SK-N-SH (cell line): ENCODE measurements at regions not wholly inside any gene's neighbourhood (a gene's known extent, or its start where the extent isn't known, plus 50 kb on each side); places are given as distances from the start of the nearest gene placed in this dataset.

Experiments used
- CTCF ChIA-PET: fragments of 300-600, 350-600 bp; formaldehyde crosslinking; extraction: SDS; loops from one replicate; lab custom pipeline; 2021; lab: Yijun Ruan, JAX
- POLR2A ChIA-PET: fragments of 350-600 bp; sonication (Branson Sonifier 250); formaldehyde crosslinking; extraction: SDS; loops from one replicate; lab custom pipeline; 2020; ENCODE audit warnings: antibody characterized with exemption, inconsistent platforms; lab: Yijun Ruan, JAX
- DNase-seq: peaks from one replicate; pipeline ENCODE4 v3.0.0; 2012
- H2AFZ ChIP-seq: fragments of 200-600 bp; sonication (generic); 2 replicates; pipeline ENCODE4 v1.8.1; 2016; ENCODE audit warnings: antibody characterized with exemption, mild to moderate bottlenecking, low read depth
- H3F3A ChIP-seq: fragments of 200-600 bp; sonication (generic); replicated peaks from 2 replicates; pipeline ENCODE3; 2016; ENCODE audit warnings: antibody characterized with exemption, mild to moderate bottlenecking; ENCODE audit not compliant: insufficient read depth
- H3K27ac ChIP-seq, 2 experiments: fragments of 200-500 bp in 1 of 2; fragments of 200-600 bp in 1 of 2; sonication (Bioruptor generic) in 1 of 2; sonication (generic), shearing (Covaris generic) in 1 of 2; 2 replicates each; pipeline versions ENCODE4 v1.5.1 to v1.6.1; 2014 to 2016; ENCODE audit warnings: low read depth in 2 of 2, inconsistent platforms in 1 of 2, low read length in 1 of 2, mild to moderate bottlenecking in 1 of 2, mixed read lengths in 1 of 2
- H3K27me3 ChIP-seq: fragments of 200-600 bp; sonication (generic), shearing (Covaris generic); 2 replicates; pipeline ENCODE4 v1.6.1; 2016; ENCODE audit warnings: mixed run types; ENCODE audit not compliant: insufficient read depth
- H3K36me3 ChIP-seq, 2 experiments: fragments of 200-500 bp in 1 of 2; fragments of 200-600 bp in 1 of 2; sonication (Bioruptor generic) in 1 of 2; sonication (generic) in 1 of 2; replicated peaks in 1 of 2; 2 replicates each; pipeline versions ENCODE3 to v1.5.1; 2014 to 2016; ENCODE audit warnings: low read length in 1 of 2, mild to moderate bottlenecking in 1 of 2; ENCODE audit not compliant: insufficient read depth in 2 of 2, control insufficient read depth in 1 of 2
- H3K4me1 ChIP-seq, 2 experiments: fragments of 200-500 bp in 1 of 2; fragments of 200-600 bp in 1 of 2; sonication (Bioruptor generic) in 1 of 2; sonication (generic), shearing (Covaris generic) in 1 of 2; 2 replicates each; pipeline versions ENCODE4 v1.5.1 to v1.6.1; 2014 to 2016; ENCODE audit warnings: low read depth in 1 of 2, low read length in 1 of 2, mixed run types in 1 of 2; ENCODE audit not compliant: insufficient read depth in 2 of 2, control insufficient read depth in 1 of 2
- H3K4me2 ChIP-seq: fragments of 200-600 bp; sonication (generic), shearing (Covaris generic); 2 replicates; pipeline ENCODE4 v1.6.1; 2017; ENCODE audit warnings: mixed run types
- H3K4me3 ChIP-seq, 2 experiments: fragments of 200-500 bp in 1 of 2; fragments of 200-600 bp in 1 of 2; sonication (Bioruptor generic) in 1 of 2; sonication (generic), shearing (Covaris generic) in 1 of 2; 2 replicates each; pipeline versions ENCODE4 v1.5.1 to v1.8.1; 2014 to 2016; ENCODE audit warnings: low read depth in 2 of 2, inconsistent platforms in 1 of 2, low read length in 1 of 2, mild to moderate bottlenecking in 1 of 2, mixed read lengths in 1 of 2, moderate library complexity in 1 of 2
- H3K79me2 ChIP-seq: fragments of 200-600 bp; sonication (generic); 2 replicates; pipeline ENCODE4 v1.8.1; 2017; ENCODE audit warnings: mild to moderate bottlenecking; ENCODE audit not compliant: insufficient read depth
- H3K9ac ChIP-seq: fragments of 200-600 bp; sonication (generic); 2 replicates; pipeline ENCODE4 v1.6.1; 2017; ENCODE audit warnings: mixed run types
- H3K9me2 ChIP-seq: fragments of 200-600 bp; sonication (generic); 2 replicates; pipeline ENCODE4 v1.6.1; 2017; ENCODE audit warnings: mixed run types
- H3K9me3 ChIP-seq: fragments of 200-600 bp; sonication (generic); 2 replicates; pipeline ENCODE4 v1.6.1; 2017; ENCODE audit warnings: mixed run types, mild to moderate bottlenecking, moderate library complexity
- H4K20me1 ChIP-seq: fragments of 200-600 bp; sonication (generic); 2 replicates; pipeline ENCODE4 v1.6.1; 2017; ENCODE audit warnings: mild to moderate bottlenecking, mixed run types; ENCODE audit not compliant: insufficient read depth
- EZH2phosphoT487 ChIP-seq: fragments of 200-600 bp; sonication (generic); IDR thresholded peaks from 2 replicates; pipeline ENCODE4 v1.6.1; 2017; ENCODE audit warnings: low read depth, mixed run types, mild to moderate bottlenecking, antibody characterized with exemption, moderate library complexity, borderline replicate concordance
- FOSL2 ChIP-seq: IDR thresholded peaks from 2 replicates; pipeline ENCODE4 v1.4.0; 2012; ENCODE audit warnings: low read depth, mild to moderate bottlenecking, moderate library complexity, borderline replicate concordance
- GABPA ChIP-seq: IDR thresholded peaks from 2 replicates; pipeline ENCODE4 v1.4.0; 2012; ENCODE audit warnings: low read depth, mild to moderate bottlenecking
- MEF2A ChIP-seq: IDR thresholded peaks from 2 replicates; pipeline ENCODE4 v1.4.0; 2012; ENCODE audit warnings: low read depth, borderline replicate concordance
- MXI1 ChIP-seq: IDR thresholded peaks from 2 replicates; pipeline ENCODE4 v1.6.1; 2012; ENCODE audit warnings: mild to moderate bottlenecking, low read depth, low read length, improper control_type of control experiment
- POLR2AphosphoS5 ChIP-seq: IDR thresholded peaks from 2 replicates; pipeline ENCODE4 v1.6.1; 2012; ENCODE audit warnings: low read depth, low read length
- RAD21 ChIP-seq: IDR thresholded peaks from 2 replicates; pipeline ENCODE4 v1.6.1; 2012; ENCODE audit warnings: mild to moderate bottlenecking, low read length
- RFX5 ChIP-seq: IDR thresholded peaks from 2 replicates; pipeline ENCODE4 v1.6.1; 2012; ENCODE audit warnings: mild to moderate bottlenecking, improper control_type of control experiment, low read length
- SMC3 ChIP-seq: IDR thresholded peaks from 2 replicates; pipeline ENCODE4 v1.6.1; 2012; ENCODE audit warnings: low read depth, low read length, improper control_type of control experiment
- TAF1 ChIP-seq: IDR thresholded peaks from 2 replicates; pipeline ENCODE4 v1.6.1; 2012; ENCODE audit warnings: low read depth, mild to moderate bottlenecking, low read length, moderate library complexity, borderline replicate concordance
- TCF12 ChIP-seq: IDR thresholded peaks from 2 replicates; pipeline ENCODE4 v1.4.0; 2012
- YY1 ChIP-seq: IDR thresholded peaks from 2 replicates; pipeline ENCODE4 v1.4.0; 2012; ENCODE audit warnings: low read depth, mild to moderate bottlenecking
- WGBS: methylation state at CpG from one replicate; pipeline ENCODE4 v1.1.6; 2017; ENCODE audit warnings: low lambda C conversion rate; 5-methylcytosine and 5-hydroxymethylcytosine counted together
- TF ChIP-seq, protein P1 (sequence below): IDR thresholded peaks from 2 replicates; pipeline ENCODE4 v1.4.0; 2012; ENCODE audit warnings: low read depth, borderline replicate concordance
- TF ChIP-seq, protein P2 (sequence below): IDR thresholded peaks from 2 replicates; pipeline ENCODE4; 2012
- TF ChIP-seq, protein P3 (sequence below): IDR thresholded peaks from 2 replicates; pipeline ENCODE4 v1.4.0; 2012; ENCODE audit warnings: low read depth
- TF ChIP-seq, protein P4 (sequence below): IDR thresholded peaks from 2 replicates; pipeline ENCODE4 v1.4.0; 2012; ENCODE audit warnings: low read depth, borderline replicate concordance
- TF ChIP-seq, protein P5 (sequence below): fragments of 200-600 bp; sonication (generic); IDR thresholded peaks from 2 replicates; pipeline ENCODE4 v1.6.1; 2017; ENCODE audit warnings: antibody characterized with exemption, mild to moderate bottlenecking, moderate library complexity

DNA sequence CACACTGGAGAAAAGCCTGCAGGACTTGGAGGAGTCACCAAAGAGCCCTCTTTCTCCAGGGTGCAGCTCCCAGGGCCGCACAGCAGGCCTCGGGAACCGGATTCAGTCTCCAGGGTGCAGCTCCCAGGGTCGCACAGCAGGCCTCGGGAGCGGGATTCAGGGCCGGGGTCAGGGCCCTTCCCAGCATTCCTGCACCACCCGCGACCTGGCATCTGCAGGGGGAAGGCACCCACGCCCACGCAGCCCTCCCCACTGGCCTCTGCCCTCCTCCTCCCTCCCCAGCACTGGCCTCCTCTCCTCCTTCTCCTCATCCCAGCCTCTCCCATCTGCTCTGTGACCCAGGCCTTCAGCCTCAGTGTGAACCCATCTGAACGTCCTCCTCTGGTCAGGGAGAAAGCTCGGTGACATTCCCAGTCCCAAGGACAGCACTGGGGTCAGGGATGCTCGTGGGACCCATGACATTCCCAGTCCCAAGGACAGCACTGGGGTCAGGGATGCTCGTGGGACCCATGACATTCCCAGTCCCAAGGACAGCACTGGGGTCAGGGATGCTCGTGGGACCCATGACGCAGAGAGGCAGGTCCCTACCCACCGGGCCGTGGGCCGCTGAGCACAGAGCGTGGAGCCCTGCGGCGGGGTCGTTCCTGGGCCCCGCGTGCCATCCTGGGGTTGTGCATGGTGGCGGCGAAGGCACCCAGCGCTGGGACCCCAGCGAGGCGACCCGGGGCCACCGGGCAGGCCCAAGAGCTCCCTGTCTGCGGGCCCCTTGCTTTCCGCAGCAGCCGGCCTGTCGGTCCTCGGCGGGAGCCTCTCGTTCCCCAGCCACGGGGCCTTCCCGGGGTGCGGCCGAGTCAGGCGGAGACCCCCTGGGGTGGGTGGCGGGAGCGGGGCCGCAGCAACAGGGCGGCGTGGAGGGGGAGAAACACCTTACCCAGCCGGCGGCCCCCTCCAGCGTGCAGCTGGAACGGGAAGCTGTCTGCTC, 550.2 kb upstream of the SALL3 start:
- no peak overlapping the region for H3K9ac ChIP-seq
- DNase-seq, result no peak
- ChIA-PET POLR2A (no interaction called here), CTCF (no interaction called here)
- H3K4me2 ChIP-seq, result no peak overlapping the region
- peaks cover 25% of the 10 kb centered on the region; the same call in 1 of the 2 replicates for H3K27me3 ChIP-seq
- H3K4me3 ChIP-seq, result no peak overlapping the region
- TF ChIP-seq TAF1, result no peak
- TF ChIP-seq, protein P1, sequence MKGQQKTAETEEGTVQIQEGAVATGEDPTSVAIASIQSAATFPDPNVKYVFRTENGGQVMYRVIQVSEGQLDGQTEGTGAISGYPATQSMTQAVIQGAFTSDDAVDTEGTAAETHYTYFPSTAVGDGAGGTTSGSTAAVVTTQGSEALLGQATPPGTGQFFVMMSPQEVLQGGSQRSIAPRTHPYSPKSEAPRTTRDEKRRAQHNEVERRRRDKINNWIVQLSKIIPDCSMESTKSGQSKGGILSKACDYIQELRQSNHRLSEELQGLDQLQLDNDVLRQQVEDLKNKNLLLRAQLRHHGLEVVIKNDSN, result no peak
- TF ChIP-seq, protein P2, sequence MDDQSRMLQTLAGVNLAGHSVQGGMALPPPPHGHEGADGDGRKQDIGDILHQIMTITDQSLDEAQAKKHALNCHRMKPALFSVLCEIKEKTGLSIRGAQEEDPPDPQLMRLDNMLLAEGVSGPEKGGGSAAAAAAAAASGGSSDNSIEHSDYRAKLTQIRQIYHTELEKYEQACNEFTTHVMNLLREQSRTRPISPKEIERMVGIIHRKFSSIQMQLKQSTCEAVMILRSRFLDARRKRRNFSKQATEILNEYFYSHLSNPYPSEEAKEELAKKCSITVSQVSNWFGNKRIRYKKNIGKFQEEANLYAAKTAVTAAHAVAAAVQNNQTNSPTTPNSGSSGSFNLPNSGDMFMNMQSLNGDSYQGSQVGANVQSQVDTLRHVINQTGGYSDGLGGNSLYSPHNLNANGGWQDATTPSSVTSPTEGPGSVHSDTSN, result no peak
- TF ChIP-seq SMC3, result no peak
- TF ChIP-seq YY1, result no peak
- no peak for TF ChIP-seq FOSL2
- TF ChIP-seq POLR2AphosphoS5, result no peak
- no peak for TF ChIP-seq MXI1
- TF ChIP-seq, protein P3, sequence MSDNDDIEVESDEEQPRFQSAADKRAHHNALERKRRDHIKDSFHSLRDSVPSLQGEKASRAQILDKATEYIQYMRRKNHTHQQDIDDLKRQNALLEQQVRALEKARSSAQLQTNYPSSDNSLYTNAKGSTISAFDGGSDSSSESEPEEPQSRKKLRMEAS, result no peak
- no peak for TF ChIP-seq TCF12
- no peak for TF ChIP-seq RAD21
- no peak for TF ChIP-seq RFX5
- TF ChIP-seq, protein P4, sequence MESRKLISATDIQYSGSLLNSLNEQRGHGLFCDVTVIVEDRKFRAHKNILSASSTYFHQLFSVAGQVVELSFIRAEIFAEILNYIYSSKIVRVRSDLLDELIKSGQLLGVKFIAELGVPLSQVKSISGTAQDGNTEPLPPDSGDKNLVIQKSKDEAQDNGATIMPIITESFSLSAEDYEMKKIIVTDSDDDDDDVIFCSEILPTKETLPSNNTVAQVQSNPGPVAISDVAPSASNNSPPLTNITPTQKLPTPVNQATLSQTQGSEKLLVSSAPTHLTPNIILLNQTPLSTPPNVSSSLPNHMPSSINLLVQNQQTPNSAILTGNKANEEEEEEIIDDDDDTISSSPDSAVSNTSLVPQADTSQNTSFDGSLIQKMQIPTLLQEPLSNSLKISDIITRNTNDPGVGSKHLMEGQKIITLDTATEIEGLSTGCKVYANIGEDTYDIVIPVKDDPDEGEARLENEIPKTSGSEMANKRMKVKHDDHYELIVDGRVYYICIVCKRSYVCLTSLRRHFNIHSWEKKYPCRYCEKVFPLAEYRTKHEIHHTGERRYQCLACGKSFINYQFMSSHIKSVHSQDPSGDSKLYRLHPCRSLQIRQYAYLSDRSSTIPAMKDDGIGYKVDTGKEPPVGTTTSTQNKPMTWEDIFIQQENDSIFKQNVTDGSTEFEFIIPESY, result no peak
- TF ChIP-seq, protein P5, sequence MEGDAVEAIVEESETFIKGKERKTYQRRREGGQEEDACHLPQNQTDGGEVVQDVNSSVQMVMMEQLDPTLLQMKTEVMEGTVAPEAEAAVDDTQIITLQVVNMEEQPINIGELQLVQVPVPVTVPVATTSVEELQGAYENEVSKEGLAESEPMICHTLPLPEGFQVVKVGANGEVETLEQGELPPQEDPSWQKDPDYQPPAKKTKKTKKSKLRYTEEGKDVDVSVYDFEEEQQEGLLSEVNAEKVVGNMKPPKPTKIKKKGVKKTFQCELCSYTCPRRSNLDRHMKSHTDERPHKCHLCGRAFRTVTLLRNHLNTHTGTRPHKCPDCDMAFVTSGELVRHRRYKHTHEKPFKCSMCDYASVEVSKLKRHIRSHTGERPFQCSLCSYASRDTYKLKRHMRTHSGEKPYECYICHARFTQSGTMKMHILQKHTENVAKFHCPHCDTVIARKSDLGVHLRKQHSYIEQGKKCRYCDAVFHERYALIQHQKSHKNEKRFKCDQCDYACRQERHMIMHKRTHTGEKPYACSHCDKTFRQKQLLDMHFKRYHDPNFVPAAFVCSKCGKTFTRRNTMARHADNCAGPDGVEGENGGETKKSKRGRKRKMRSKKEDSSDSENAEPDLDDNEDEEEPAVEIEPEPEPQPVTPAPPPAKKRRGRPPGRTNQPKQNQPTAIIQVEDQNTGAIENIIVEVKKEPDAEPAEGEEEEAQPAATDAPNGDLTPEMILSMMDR, result no peak
- no peak for TF ChIP-seq EZH2phosphoT487
- TF ChIP-seq MEF2A, result no peak
- TF ChIP-seq GABPA, result no peak
- no peaks in the 10 kb centered on the region for H3K9me2 ChIP-seq
- H3K4me1 ChIP-seq, result no peaks in the 10 kb centered on the region
- no peaks in the 10 kb centered on the region for H3F3A ChIP-seq
- H3K27ac ChIP-seq, result no peak overlapping the region
- H3K79me2 ChIP-seq, result no peaks in the 10 kb centered on the region
- H3K36me3 ChIP-seq, result no peaks in the 10 kb centered on the region
- no peaks in the 10 kb centered on the region for H4K20me1 ChIP-seq
- H3K9me3 ChIP-seq, result no peaks in the 10 kb centered on the region
- WGBS, result 15% methylated on average over 15 of the region's 54 CpGs
- H2AFZ ChIP-seq, result no peak overlapping the region
